OCI-LY7 (cell line): ENCODE measurements at regions not wholly inside any gene's neighbourhood (a gene's known extent, or its start where the extent isn't known, plus 50 kb on each side); places are given as distances from the start of the nearest gene placed in this dataset.

Source experiments
- BruUV-seq: library from RNA; stranded (reverse); fragments of 400-500 nt; replicated peaks from 2 replicates; lab custom pipeline; 2021; lab: Mats Ljungman, UMichigan
- CTCF ChIA-PET: fragments of 300-600 bp; sonication (Branson Sonifier 250); formaldehyde crosslinking; loops from one replicate; lab custom pipeline; 2022; ENCODE audit warnings: antibody characterized with exemption; ENCODE audit not compliant: unreplicated experiment; lab: Charles Lee
- POLR2A ChIA-PET: fragments of 300-600 bp; sonication (Branson Sonifier 250); formaldehyde crosslinking; loops from one replicate; lab custom pipeline; 2022; ENCODE audit warnings: antibody characterized with exemption; lab: Charles Lee
- DNase-seq: peaks from one replicate; pipeline ENCODE4 v3.0.0-alpha.2; 2015; ENCODE audit warnings: low spot score
- H2AFZ ChIP-seq: fragments of 200-600 bp; sonication (generic), shearing (Covaris generic); 2 replicates; pipeline ENCODE4 v1.6.1; 2014; ENCODE audit warnings: mild to moderate bottlenecking, antibody characterized with exemption, low read length, moderate library complexity
- H3K27ac ChIP-seq: fragments of 200-600 bp; sonication (generic); 2 replicates; pipeline ENCODE4 v1.5.1; 2014; ENCODE audit warnings: mixed run types, low read depth, mild to moderate bottlenecking, moderate library complexity, low read length, inconsistent platforms; ENCODE audit not compliant: poor library complexity, severe bottlenecking
- H3K36me3 ChIP-seq: fragments of 200-600 bp; sonication (generic); 2 replicates; pipeline ENCODE4 v1.6.1; 2014; ENCODE audit warnings: mild to moderate bottlenecking, antibody characterized with exemption, low read length, moderate library complexity, mixed read lengths; ENCODE audit not compliant: insufficient read depth
- H3K4me1 ChIP-seq: fragments of 200-600 bp; sonication (generic); 2 replicates; pipeline ENCODE4 v1.5.1; 2014; ENCODE audit warnings: mild to moderate bottlenecking, low read length; ENCODE audit not compliant: insufficient read depth, poor library complexity, severe bottlenecking
- H3K4me2 ChIP-seq: fragments of 200-600 bp; sonication (generic); 2 replicates; pipeline ENCODE4 v1.6.1; 2014; ENCODE audit warnings: mild to moderate bottlenecking, low read length
- H3K4me3 ChIP-seq: fragments of 200-600 bp; sonication (generic); 2 replicates; pipeline ENCODE4 v1.5.1; 2014; ENCODE audit warnings: mild to moderate bottlenecking, low read depth, low read length; ENCODE audit not compliant: poor library complexity, severe bottlenecking
- H3K79me2 ChIP-seq: fragments of 200-600 bp; sonication (generic); 2 replicates; pipeline ENCODE4 v1.6.1; 2016; ENCODE audit warnings: low read depth, mild to moderate bottlenecking, low read length, moderate library complexity, mixed read lengths; ENCODE audit not compliant: insufficient read depth
- H3K9me2 ChIP-seq: fragments of 200-600 bp; sonication (generic); 2 replicates; pipeline ENCODE4 v1.6.1; 2016; ENCODE audit warnings: mild to moderate bottlenecking, low read length, mixed read lengths; ENCODE audit not compliant: insufficient read depth
- H3K9me3 ChIP-seq: fragments of 200-600 bp; sonication (generic); 2 replicates; pipeline ENCODE4 v1.6.1; 2014; ENCODE audit warnings: mild to moderate bottlenecking, mixed run types, low read length, mixed read lengths
- H4K20me1 ChIP-seq: fragments of 200-600 bp; sonication (generic); 2 replicates; pipeline ENCODE4 v1.6.1; 2014; ENCODE audit warnings: mild to moderate bottlenecking, antibody characterized with exemption, low read length, moderate library complexity, mixed read lengths; ENCODE audit not compliant: insufficient read depth
- CTCF ChIP-seq: fragments of 200-600 bp; sonication (generic); conservative IDR thresholded peaks from 2 replicates; pipeline ENCODE4 v1.5.1; 2014; ENCODE audit warnings: mild to moderate bottlenecking, antibody characterized with exemption, low read length, moderate library complexity, mixed read lengths
- EZH2phosphoT487 ChIP-seq: fragments of 200-600 bp; sonication (generic); IDR thresholded peaks from 2 replicates; pipeline ENCODE4 v1.6.1; 2018; ENCODE audit warnings: low read depth, borderline replicate concordance, mild to moderate bottlenecking, mixed run types, antibody characterized with exemption, low read length, moderate library complexity, mixed read lengths
- intact Hi-C: fragments of 100-400 bp; cut with micrococcal nuclease; formaldehyde crosslinking; loops from one replicate; pipeline ENCODE4 v1.10.0; 2022; ENCODE audit not compliant: unreplicated experiment

GRCh38 chr1:199644912-199645311 lies 382.6 kb upstream of the NR5A2 start:
- Histone ChIP-seq H3K4me1 (no peaks in the 10 kb centered on the region), H4K20me1 (no peaks in the 10 kb centered on the region), H3K4me2 (no peak overlapping the region), H3K9me3 (no peaks in the 10 kb centered on the region), H3K4me3 (no peak overlapping the region), H2AFZ (no peak overlapping the region), H3K9me2 (no peaks in the 10 kb centered on the region), H3K36me3 (no peaks in the 10 kb centered on the region), H3K79me2 (no peaks in the 10 kb centered on the region), H3K27ac (no peak overlapping the region)
- BruUV-seq = no TSS peak
- ChIA-PET CTCF (no interaction called here), POLR2A (no interaction called here)
- intact Hi-C loops = no loop called here
- TF ChIP-seq EZH2phosphoT487 (no peak), CTCF (no peak)
- DNase-seq = no peak

- Histone ChIP-seq H3K36me3 (no peaks in the 10 kb centered on the region), H3K4me3 (no peak overlapping the region), H3K9me2 (no peaks in the 10 kb centered on the region), H3K27ac (no peak overlapping the region), H4K20me1 (no peaks in the 10 kb centered on the region), H3K9me3 (no peaks in the 10 kb centered on the region), H3K4me2 (no peak overlapping the region), H2AFZ (no peak overlapping the region), H3K4me1 (no peaks in the 10 kb centered on the region), H3K79me2 (no peaks in the 10 kb centered on the region)
- CTCF ChIA-PET = no interaction called here
- DNase-seq = no peak
- POLR2A ChIA-PET = interaction anchor here (0.5 kb wide), 1 partner anchor 251 kb away, joined by 4 read pairs; no protein-coding TSS in a partner anchor
- TF ChIP-seq EZH2phosphoT487 (no peak), CTCF (no peak)
- BruUV-seq = no TSS peak
- intact Hi-C loops = no loop called here
These were observed 380.7 kb upstream of the NR5A2 start for GRCh38 chr1:199646761-199647160.

GRCh38 chr1:199657449-199657848 lies 370.1 kb upstream of the NR5A2 start:
- Histone ChIP-seq H3K4me1 (no peaks in the 10 kb centered on the region), H2AFZ (no peak overlapping the region), H3K4me3 (no peak overlapping the region), H3K4me2 (no peak overlapping the region), H3K79me2 (no peaks in the 10 kb centered on the region), H3K27ac (no peak overlapping the region), H3K9me3 (no peaks in the 10 kb centered on the region), H3K36me3 (no peaks in the 10 kb centered on the region), H4K20me1 (no peaks in the 10 kb centered on the region), H3K9me2 (no peaks in the 10 kb centered on the region)
- intact Hi-C loops = no loop called here
- ChIA-PET CTCF (no interaction called here), POLR2A (no interaction called here)
- BruUV-seq = no TSS peak
- TF ChIP-seq CTCF (no peak), EZH2phosphoT487 (no peak)
- DNase-seq = no peak
